ENCODE measurements at regions not wholly inside any gene's neighbourhood (a gene's known extent, or its start where the extent isn't known, plus 50 kb on each side); places are given as distances from the start of the nearest gene placed in this dataset.

GRCh38 chr3:182238126-182238525 lies 526.4 kb downstream of the SOX2 start:
- POLR2A ChIA-PET = no interaction called here
- H3K79me2 ChIP-seq (ENCODE audit: insufficient read depth) = no peaks in the 10 kb centered on the region
- H3F3A ChIP-seq (replicated peaks; ENCODE audit: insufficient read depth) = no peaks in the 10 kb centered on the region
- H3K36me3 ChIP-seq (replicated peaks in 1 of 2; ENCODE audit: control insufficient read depth in 1 of 2, insufficient read depth in 2 of 2, low read length in 1 of 2) = no peaks in the 10 kb centered on the region
- H3K4me1 ChIP-seq (ENCODE audit: control insufficient read depth in 1 of 2, insufficient read depth in 2 of 2, low read depth in 1 of 2, low read length in 1 of 2) = peaks cover 0 to 9% of the 10 kb centered on the region in 2 experiments; a peak in 2 of 4 replicates
- DNase-seq = no peak
- no peak overlapping the region for H3K4me2 ChIP-seq
- H3K4me3 ChIP-seq (ENCODE audit: low read depth in 2 of 2, low read length in 1 of 2) = no peak overlapping the region
- H4K20me1 ChIP-seq (ENCODE audit: insufficient read depth) = no peaks in the 10 kb centered on the region
- WGBS (ENCODE audit: low lambda C conversion rate) = 82% methylated on average over 8 of the region's 8 CpGs
- no peak for TF ChIP-seq TAF1 (IDR thresholded peaks at IDR 0.05; ENCODE audit: borderline replicate concordance, low read depth, low read length)
- no peak for TF ChIP-seq CHD2 (IDR thresholded peaks at IDR 0.05; ENCODE audit: low read length, partially characterized antibody)
- no peaks in the 10 kb centered on the region for H3K9me3 ChIP-seq
- no peaks in the 10 kb centered on the region for H3K27me3 ChIP-seq (ENCODE audit: insufficient read depth)
- H3K9ac ChIP-seq = no peak overlapping the region
- CTCF ChIA-PET = interaction anchor here (1.1 to 1.7 kb wide), 2 partner anchors 17 to 445 kb away, joined by 3 to 8 read pairs; no protein-coding TSS in a partner anchor
- no peak overlapping the region for H3K27ac ChIP-seq (ENCODE audit: low read depth in 2 of 2, low read length in 1 of 2)
- no peaks in the 10 kb centered on the region for H3K9me2 ChIP-seq
- no peak overlapping the region for H2AFZ ChIP-seq (ENCODE audit: low read depth)

- no peaks in the 10 kb centered on the region for H3K27me3 ChIP-seq (ENCODE audit: insufficient read depth)
- no peak for DNase-seq
- H2AFZ ChIP-seq (ENCODE audit: low read depth) = no peak overlapping the region
- H3K4me2 ChIP-seq = no peak overlapping the region
- TF ChIP-seq YY1 (IDR thresholded peaks at IDR 0.05; ENCODE audit: low read depth) (no peak), MEF2A (IDR thresholded peaks at IDR 0.05; ENCODE audit: borderline replicate concordance, low read depth) (no peak), GATA2 (CRISPR knock-in tag; IDR thresholded peaks at IDR 0.05) (no peak), FOXJ3 (CRISPR knock-in tag; IDR thresholded peaks at IDR 0.05) (no peak), ELF1 (IDR thresholded peaks at IDR 0.05) (no peak), PBX3 (IDR thresholded peaks at IDR 0.05) (no peak), CTCF (IDR thresholded peaks at IDR 0.05) (no peak)
- CTCF ChIA-PET = interaction anchor here (0.7 to 1.1 kb wide), 2 partner anchors 8 to 9 kb away, joined by 3 read pairs; no protein-coding TSS in a partner anchor
- H3K36me3 ChIP-seq (replicated peaks in 1 of 2; ENCODE audit: control insufficient read depth in 1 of 2, insufficient read depth in 2 of 2, low read length in 1 of 2) = no peaks in the 10 kb centered on the region
- H3F3A ChIP-seq (replicated peaks; ENCODE audit: insufficient read depth) = no peaks in the 10 kb centered on the region
- POLR2A ChIA-PET = no interaction called here
- no peaks in the 10 kb centered on the region for H3K9me2 ChIP-seq
- H3K79me2 ChIP-seq (ENCODE audit: insufficient read depth) = no peaks in the 10 kb centered on the region
- WGBS (ENCODE audit: low lambda C conversion rate) = 77% methylated on average over 2 of the region's 2 CpGs
- H3K4me3 ChIP-seq (ENCODE audit: low read depth in 2 of 2, low read length in 1 of 2) = no peak overlapping the region
- no peak overlapping the region for H3K27ac ChIP-seq (ENCODE audit: low read depth in 2 of 2, low read length in 1 of 2)
- H4K20me1 ChIP-seq (ENCODE audit: insufficient read depth) = no peaks in the 10 kb centered on the region
- H3K9me3 ChIP-seq = no peaks in the 10 kb centered on the region
- no peak overlapping the region for H3K9ac ChIP-seq
- H3K4me1 ChIP-seq (ENCODE audit: control insufficient read depth in 1 of 2, insufficient read depth in 2 of 2, low read depth in 1 of 2, low read length in 1 of 2) = peaks cover 0 to 9% of the 10 kb centered on the region in 2 experiments; a peak in 2 of 4 replicates
Measured at GRCh38 chr3:182239316-182239715, 527.6 kb downstream of the SOX2 start.

GRCh38 chr3:182240474-182240873 lies 528.7 kb downstream of the SOX2 start:
- no peaks in the 10 kb centered on the region for H3K9me2 ChIP-seq
- TF ChIP-seq REST (IDR thresholded peaks at IDR 0.05; ENCODE audit: low read depth, low read length) (no peak), TAF1 (IDR thresholded peaks at IDR 0.05; ENCODE audit: borderline replicate concordance, low read depth, low read length) (no peak), GABPA (IDR thresholded peaks at IDR 0.05; ENCODE audit: low read depth) (no peak), NFIC (IDR thresholded peaks at IDR 0.05; ENCODE audit: borderline replicate concordance) (no peak), GATA2 (CRISPR knock-in tag; IDR thresholded peaks at IDR 0.05) (no peak), MAX (IDR thresholded peaks at IDR 0.05; ENCODE audit: low read depth) (no peak), PBX3 (IDR thresholded peaks at IDR 0.05) (no peak), RFX5 (IDR thresholded peaks at IDR 0.05; ENCODE audit: low read length) (no peak), ELF1 (IDR thresholded peaks at IDR 0.05) (no peak)

More at GRCh38 chr3:182240474-182240873, 528.7 kb downstream of the SOX2 start:
- no peak overlapping the region for H3K4me3 ChIP-seq (ENCODE audit: low read depth in 2 of 2, low read length in 1 of 2)
- H4K20me1 ChIP-seq (ENCODE audit: insufficient read depth) = no peaks in the 10 kb centered on the region
- H3K27me3 ChIP-seq (ENCODE audit: insufficient read depth) = no peaks in the 10 kb centered on the region
- no peaks in the 10 kb centered on the region for H3K36me3 ChIP-seq (replicated peaks in 1 of 2; ENCODE audit: control insufficient read depth in 1 of 2, insufficient read depth in 2 of 2, low read length in 1 of 2)
- ChIA-PET POLR2A (no interaction called here), CTCF (no interaction called here)
- H3K79me2 ChIP-seq (ENCODE audit: insufficient read depth) = no peaks in the 10 kb centered on the region
- 49% methylated on average over 2 of the region's 2 CpGs for WGBS (ENCODE audit: low lambda C conversion rate)
- DNase-seq = no peak
- no peak overlapping the region for H3K4me2 ChIP-seq
- no peak overlapping the region for H3K27ac ChIP-seq (ENCODE audit: low read depth in 2 of 2, low read length in 1 of 2)
- H3K9me3 ChIP-seq = no peaks in the 10 kb centered on the region
- H2AFZ ChIP-seq (ENCODE audit: low read depth) = no peak overlapping the region
- H3K9ac ChIP-seq = no peak overlapping the region
- peaks cover 0 to 9% of the 10 kb centered on the region in 2 experiments; a peak in 2 of 4 replicates for H3K4me1 ChIP-seq (ENCODE audit: control insufficient read depth in 1 of 2, insufficient read depth in 2 of 2, low read depth in 1 of 2, low read length in 1 of 2)
- H3F3A ChIP-seq (replicated peaks; ENCODE audit: insufficient read depth) = no peaks in the 10 kb centered on the region

Data from SK-N-SH (cell line).